Left lung (tissue), 4 donors: ENCODE measurements at regions not wholly inside any gene's neighbourhood (a gene's known extent, or its start where the extent isn't known, plus 50 kb on each side); places are given as distances from the start of the nearest gene placed in this dataset.

ENCODE experiments used
- ATAC-seq: fragments of 200-7000 bp; cut with Tn5 transposase; one replicate; pipeline ENCODE4 v1.9.1; 2020; ENCODE audit warnings: moderate library complexity
- DNase-seq, 4 donors: peaks; one replicate each; pipeline ENCODE4 v3.0.0-alpha.2; 2013 to 2020
- H3K27ac ChIP-seq, 2 donors: fragments of 200-600 bp; sonication (generic) in 1 of 2; one replicate each; pipeline versions ENCODE4 v1.5.0 to v1.8.0; 2020 to 2021
- H3K27me3 ChIP-seq, 2 donors: fragments of 200-600 bp; sonication (generic) in 1 of 2; one replicate each; pipeline versions ENCODE4 v1.5.0 to v1.8.0; 2020 to 2021
- H3K36me3 ChIP-seq, 2 donors: fragments of 200-600 bp; sonication (generic) in 1 of 2; one replicate each; pipeline versions ENCODE4 v1.5.0 to v1.8.0; 2020 to 2021
- H3K4me1 ChIP-seq, 2 donors: fragments of 200-600 bp; one replicate each; pipeline ENCODE4 v1.8.0; 2021
- H3K4me3 ChIP-seq, 2 donors: fragments of 200-600 bp; sonication (generic) in 1 of 2; one replicate each; pipeline versions ENCODE4 v1.5.0 to v1.8.0; 2020 to 2021; ENCODE audit warnings: mild to moderate bottlenecking in 1 of 2
- H3K9me3 ChIP-seq, 2 donors: fragments of 200-600 bp; sonication (generic) in 1 of 2; one replicate each; pipeline versions ENCODE4 v1.5.0 to v1.8.0; 2020 to 2021
- CTCF ChIP-seq, 2 donors: fragments of 200-600 bp; sonication (generic) in 1 of 2; IDR thresholded peaks; one replicate each; pipeline versions ENCODE4 v1.5.0 to v1.8.0; 2021; ENCODE audit warnings: antibody characterized with exemption in 2 of 2
- intact Hi-C, 2 donors: fragments of 100-400 bp; cut with DNase I; formaldehyde crosslinking; loops; one replicate each; pipeline versions ENCODE4 v1.11.2 to v1.14.2; 2022
- donor health status: DM: no; HTN: yes; CAD: no.
- donor health status: DM: no; HTN: no; CAD: no.

- Histone ChIP-seq H3K9me3 (no peaks in the 10 kb centered on the region), H3K27me3 (no peaks in the 10 kb centered on the region), H3K4me1 (no peaks in the 10 kb centered on the region), H3K27ac (no peak overlapping the region), H3K36me3 (no peaks in the 10 kb centered on the region), H3K4me3 (no peak overlapping the region)
- ATAC-seq (no peak), DNase-seq (no peak)
- no peak for TF ChIP-seq CTCF (IDR thresholded peaks at IDR 0.05)
- intact Hi-C loops = no loop called here
These were observed 708.6 kb upstream of the TMEM132C start for GRCh38 chr12:127558361-127558760.

DNA sequence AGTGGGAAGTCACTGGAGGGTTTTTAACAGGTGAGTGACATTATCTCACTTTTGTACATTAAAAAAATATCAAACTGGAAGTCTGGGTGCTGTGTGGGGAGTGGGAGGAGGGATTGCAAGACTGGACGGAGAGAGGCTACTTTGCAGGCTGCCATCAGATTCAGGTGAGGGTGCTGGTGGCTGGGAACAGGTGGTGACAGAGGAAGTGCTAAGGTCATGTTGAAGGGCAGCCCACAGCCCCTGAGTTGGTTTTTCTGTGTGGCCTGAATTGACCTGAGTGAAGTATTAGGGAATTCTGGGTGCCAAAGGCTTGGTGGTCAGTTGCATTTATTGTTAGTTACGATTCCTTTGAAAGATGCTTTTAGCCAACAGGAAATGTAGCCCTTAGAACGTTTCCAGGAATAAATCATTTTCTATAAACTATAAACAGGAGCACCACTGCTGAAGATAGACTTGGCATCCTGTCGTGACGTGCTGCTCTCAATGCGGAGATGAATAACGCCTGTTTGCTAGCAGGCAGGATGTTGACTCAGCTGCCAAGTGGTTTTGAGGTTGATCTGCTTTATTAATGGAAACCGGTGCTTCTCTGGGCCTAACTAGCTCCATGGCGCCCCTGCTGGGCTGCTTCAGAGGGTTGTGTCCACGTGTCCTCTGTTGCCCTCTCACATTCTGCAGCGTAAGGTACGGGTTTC is 707.5 kb upstream of the TMEM132C start:
- H3K27ac ChIP-seq = peak overlapping the region in 1 of 2 donors; percentile 16
- peak in 1 of 2 donors; percentile 27 for TF ChIP-seq CTCF (IDR thresholded peaks at IDR 0.05)
- no peaks in the 10 kb centered on the region for H3K9me3 ChIP-seq
- ATAC-seq (peak; percentile 43), DNase-seq (peak in 2 of 4 donors; percentile 17 to 34)
- H3K4me1 ChIP-seq = no peaks in the 10 kb centered on the region
- intact Hi-C loops = no loop called here
- H3K36me3 ChIP-seq = no peaks in the 10 kb centered on the region
- H3K27me3 ChIP-seq = no peaks in the 10 kb centered on the region
- H3K4me3 ChIP-seq = no peak overlapping the region

- no peak for DNase-seq
- TF ChIP-seq CTCF (IDR thresholded peaks at IDR 0.05) = no peak
- Histone ChIP-seq H3K9me3 (peaks cover 0 to 3% of the 10 kb centered on the region in 2 donors), H3K36me3 (no peaks in the 10 kb centered on the region), H3K4me1 (no peaks in the 10 kb centered on the region), H3K27ac (peak overlapping the region in 1 of 2 donors; percentile 16), H3K4me3 (no peak overlapping the region), H3K27me3 (no peaks in the 10 kb centered on the region)
- ATAC-seq = no peak
- intact Hi-C loops = no loop called here
These were observed 706.9 kb upstream of the TMEM132C start for GRCh38 chr12:127560041-127560478.

DNA sequence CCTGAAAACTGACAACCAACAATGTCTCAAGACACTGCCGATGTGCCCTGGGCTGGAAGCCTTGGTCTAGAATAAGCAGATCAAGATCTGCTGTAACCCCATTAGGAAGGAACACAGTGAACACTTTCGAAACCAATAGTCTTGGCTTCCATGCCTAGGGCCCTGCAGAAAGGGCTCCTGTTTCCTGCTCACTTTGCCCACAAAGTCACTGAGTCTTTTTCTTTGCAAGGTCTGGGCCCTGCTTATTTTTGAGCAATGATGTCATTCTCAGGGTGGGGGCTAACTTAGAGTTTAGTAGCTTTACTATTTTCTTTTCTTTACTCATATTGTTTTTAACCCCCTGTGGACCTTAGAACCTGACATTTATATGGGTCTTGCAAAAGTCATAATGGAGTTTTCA is 704.2 kb upstream of the TMEM132C start:
- ATAC-seq = no peak
- intact Hi-C loops = no loop called here

DNA sequence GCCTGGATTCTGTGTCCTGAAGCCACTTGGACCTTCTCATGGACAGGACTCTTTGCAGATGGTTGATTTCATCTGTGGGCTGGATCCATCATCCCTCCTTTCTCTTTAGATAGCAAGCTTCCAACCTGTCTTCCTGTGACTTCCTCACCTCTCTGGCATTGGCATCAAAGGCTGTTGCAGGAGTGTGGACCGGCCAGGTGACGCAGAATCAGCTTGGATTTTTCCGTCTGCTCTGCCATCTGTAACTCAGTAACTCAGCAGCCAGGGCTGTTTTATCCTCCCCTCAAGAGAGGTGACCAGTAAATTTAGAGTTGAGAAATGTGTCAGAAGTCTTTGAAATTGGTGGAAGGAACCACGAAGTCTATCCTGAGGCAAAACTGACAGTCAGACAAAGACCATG is 701.7 kb upstream of the TMEM132C start:
- DNase-seq (no peak), ATAC-seq (no peak)
- intact Hi-C loops = no loop called here
- no peak for TF ChIP-seq CTCF (IDR thresholded peaks at IDR 0.05)
- H3K9me3 ChIP-seq = peaks cover 0 to 5% of the 10 kb centered on the region in 2 donors
- H3K4me3 ChIP-seq = no peak overlapping the region
- H3K27me3 ChIP-seq = no peaks in the 10 kb centered on the region
- no peaks in the 10 kb centered on the region for H3K36me3 ChIP-seq
- no peaks in the 10 kb centered on the region for H3K4me1 ChIP-seq
- H3K27ac ChIP-seq = no peak overlapping the region

More for the DNA sequence above, 704.2 kb upstream of the TMEM132C start:
- H3K36me3 ChIP-seq = no peaks in the 10 kb centered on the region
- DNase-seq = no peak
- peaks cover 0 to 3% of the 10 kb centered on the region in 2 donors for H3K9me3 ChIP-seq
- H3K4me3 ChIP-seq = no peak overlapping the region
- H3K4me1 ChIP-seq = no peaks in the 10 kb centered on the region
- no peak overlapping the region for H3K27ac ChIP-seq
- TF ChIP-seq CTCF (IDR thresholded peaks at IDR 0.05) = no peak
- no peaks in the 10 kb centered on the region for H3K27me3 ChIP-seq
